Muscle of leg (tissue), 3 donors: ENCODE measurements at regions not wholly inside any gene's neighbourhood (a gene's known extent, or its start where the extent isn't known, plus 50 kb on each side); places are given as distances from the start of the nearest gene placed in this dataset.
"Not testable (repeated sequence)": the region's sequence is repeated elsewhere in the genome, so short reads cannot be mapped to it uniquely, and the experiment has no call there.

Experiments
- DNase-seq: peaks from one replicate; pipeline ENCODE4 v3.0.0; 2013
- H3K27ac ChIP-seq: one replicate; pipeline ENCODE4 v1.5.1; 2013; ENCODE audit warnings: mild to moderate bottlenecking, low read length, control low read depth
- H3K27me3 ChIP-seq: one replicate; pipeline ENCODE4 v1.6.1; 2013; ENCODE audit warnings: low read length; ENCODE audit not compliant: control insufficient read depth, insufficient read depth
- H3K36me3 ChIP-seq: one replicate; pipeline ENCODE4 v1.6.1; 2013; ENCODE audit warnings: low read length; ENCODE audit not compliant: control insufficient read depth, insufficient read depth
- H3K4me1 ChIP-seq: one replicate; pipeline ENCODE4 v1.6.1; 2013; ENCODE audit warnings: low read length; ENCODE audit not compliant: control insufficient read depth, insufficient read depth
- H3K4me3 ChIP-seq: one replicate; pipeline ENCODE4 v1.5.1; 2013; ENCODE audit warnings: low read length, control low read depth
- H3K9me3 ChIP-seq: replicated peaks from 2 replicates; pipeline ENCODE4 v1.6.1; 2013; ENCODE audit warnings: low read depth, low read length; ENCODE audit not compliant: control insufficient read depth
- WGBS: methylation state at CpG from one replicate; pipeline ENCODE4 v1.1.5; 2013; ENCODE audit warnings: missing lambda C conversion rate; ENCODE audit not compliant: insufficient coverage; 5-methylcytosine and 5-hydroxymethylcytosine counted together

GRCh38 chr2:186399082-186399644, 86.9 kb upstream of the ZC3H15 start:
- H3K27me3 ChIP-seq, result no peaks in the 10 kb centered on the region
- H3K4me1 ChIP-seq, result no peaks in the 10 kb centered on the region
- no peak overlapping the region for H3K27ac ChIP-seq
- no peak overlapping the region for H3K4me3 ChIP-seq
- no peaks in the 10 kb centered on the region for H3K36me3 ChIP-seq
- no CpG with 5 or more reads among the region's 4 CpGs for WGBS
- H3K9me3 ChIP-seq, result peaks cover 5% of the 10 kb centered on the region
- no peak for DNase-seq

- DNase-seq, result no peak
- Histone ChIP-seq H3K4me1 (no peaks in the 10 kb centered on the region), H3K27me3 (no peaks in the 10 kb centered on the region), H3K36me3 (no peaks in the 10 kb centered on the region), H3K9me3 (no peaks in the 10 kb centered on the region), H3K27ac (no peak overlapping the region), H3K4me3 (no peak overlapping the region)
Observed at GRCh38 chr2:186405842-186406241, 80.2 kb upstream of the ZC3H15 start.

GRCh38 chr2:186407611-186408010, 78.4 kb upstream of the ZC3H15 start:
- H3K36me3 ChIP-seq, result no peaks in the 10 kb centered on the region
- WGBS, result no CpG with 5 or more reads among the region's 3 CpGs
- peak; percentile 70 for DNase-seq
- H3K27me3 ChIP-seq, result no peaks in the 10 kb centered on the region
- no peak overlapping the region for H3K4me3 ChIP-seq
- no peaks in the 10 kb centered on the region for H3K9me3 ChIP-seq
- H3K4me1 ChIP-seq, result no peaks in the 10 kb centered on the region
- no peak overlapping the region for H3K27ac ChIP-seq

GRCh38 chr2:186410802-186411201, 75.3 kb upstream of the ZC3H15 start:
- H3K9me3 ChIP-seq, result peaks cover 8% of the 10 kb centered on the region
- no peak overlapping the region for H3K4me3 ChIP-seq
- H3K27me3 ChIP-seq, result no peaks in the 10 kb centered on the region
- DNase-seq, result no peak
- 100% methylated on average over 1 of the region's 2 CpGs for WGBS
- no peaks in the 10 kb centered on the region for H3K4me1 ChIP-seq
- H3K27ac ChIP-seq, result no peak overlapping the region
- no peaks in the 10 kb centered on the region for H3K36me3 ChIP-seq

- DNase-seq, result peak; percentile 86
- Histone ChIP-seq H3K4me1 (no peaks in the 10 kb centered on the region), H3K27ac (no peak overlapping the region), H3K36me3 (no peaks in the 10 kb centered on the region), H3K27me3 (no peaks in the 10 kb centered on the region), H3K4me3 (no peak overlapping the region), H3K9me3 (no peaks in the 10 kb centered on the region)
- WGBS, result 0% methylated on average over 1 of the region's 3 CpGs
Observed at GRCh38 chr2:186422226-186422625, 63.8 kb upstream of the ZC3H15 start.

- no peak overlapping the region for H3K27ac ChIP-seq
- WGBS, result no CpG with 5 or more reads among the region's 2 CpGs
Observed at GRCh38 chr2:186423481-186423880, 62.6 kb upstream of the ZC3H15 start.

GRCh38 chr2:186424265-186424664, 61.8 kb upstream of the ZC3H15 start:
- no peaks in the 10 kb centered on the region for H3K9me3 ChIP-seq
- DNase-seq, result no peak
- no peaks in the 10 kb centered on the region for H3K4me1 ChIP-seq
- no peak overlapping the region for H3K4me3 ChIP-seq
- H3K36me3 ChIP-seq, result no peaks in the 10 kb centered on the region
- H3K27ac ChIP-seq, result no peak overlapping the region
- WGBS, result 88% methylated on average over 1 of the region's 2 CpGs
- no peaks in the 10 kb centered on the region for H3K27me3 ChIP-seq

More at GRCh38 chr2:186423481-186423880, 62.6 kb upstream of the ZC3H15 start:
- no peaks in the 10 kb centered on the region for H3K27me3 ChIP-seq
- no peaks in the 10 kb centered on the region for H3K36me3 ChIP-seq
- H3K4me1 ChIP-seq, result no peaks in the 10 kb centered on the region
- no peak overlapping the region for H3K4me3 ChIP-seq
- DNase-seq, result no peak
- H3K9me3 ChIP-seq, result no peaks in the 10 kb centered on the region

- Histone ChIP-seq H3K27ac (no peak overlapping the region), H3K27me3 (no peaks in the 10 kb centered on the region), H3K36me3 (no peaks in the 10 kb centered on the region), H3K9me3 (no peaks in the 10 kb centered on the region), H3K4me1 (no peaks in the 10 kb centered on the region), H3K4me3 (no peak overlapping the region)
- no CpG with 5 or more reads among the region's 1 CpG for WGBS
- DNase-seq, result no peak
Observed at GRCh38 chr2:186425576-186425975, 60.5 kb upstream of the ZC3H15 start.

- H3K4me1 ChIP-seq, result no peaks in the 10 kb centered on the region
- no peak for DNase-seq
- no peak overlapping the region for H3K4me3 ChIP-seq
- WGBS, result no CpG with 5 or more reads among the region's 3 CpGs
- H3K36me3 ChIP-seq, result no peaks in the 10 kb centered on the region
- H3K27me3 ChIP-seq, result no peaks in the 10 kb centered on the region
- H3K9me3 ChIP-seq, result no peaks in the 10 kb centered on the region
- H3K27ac ChIP-seq, result no peak overlapping the region
Observed at GRCh38 chr2:186426153-186427016, 59.7 kb upstream of the ZC3H15 start.

- not testable (repeated sequence) for H3K4me1 ChIP-seq
Observed at GRCh38 chr2:186427017-186427350, 59.1 kb upstream of the ZC3H15 start.

More at GRCh38 chr2:186427017-186427350, 59.1 kb upstream of the ZC3H15 start:
- H3K27ac ChIP-seq, H3K4me3 ChIP-seq, H3K36me3 ChIP-seq, H3K9me3 ChIP-seq, H3K27me3 ChIP-seq, DNase-seq: not testable (repeated sequence)
- WGBS, result no CpG with 5 or more reads among the region's 3 CpGs
